GM12865 (cell line): ENCODE measurements at regions not wholly inside any gene's neighbourhood (a gene's known extent, or its start where the extent isn't known, plus 50 kb on each side); places are given as distances from the start of the nearest gene placed in this dataset.

Experiments
- DNase-seq: peaks from one replicate; pipeline ENCODE4 v3.0.0; 2010; ENCODE audit warnings: low read depth
- H3K4me3 ChIP-seq: 2 replicates; pipeline ENCODE4 v1.5.1; 2011; ENCODE audit warnings: mild to moderate bottlenecking, low read depth, low read length, control low read depth
- TF ChIP-seq, protein P1 (sequence below): IDR thresholded peaks from 2 replicates; pipeline ENCODE4 v1.5.1; 2011; ENCODE audit warnings: low read length, control low read depth, low read depth, inconsistent platforms; ENCODE audit not compliant: insufficient read depth; ENCODE audit errors: missing control alignments

DNA sequence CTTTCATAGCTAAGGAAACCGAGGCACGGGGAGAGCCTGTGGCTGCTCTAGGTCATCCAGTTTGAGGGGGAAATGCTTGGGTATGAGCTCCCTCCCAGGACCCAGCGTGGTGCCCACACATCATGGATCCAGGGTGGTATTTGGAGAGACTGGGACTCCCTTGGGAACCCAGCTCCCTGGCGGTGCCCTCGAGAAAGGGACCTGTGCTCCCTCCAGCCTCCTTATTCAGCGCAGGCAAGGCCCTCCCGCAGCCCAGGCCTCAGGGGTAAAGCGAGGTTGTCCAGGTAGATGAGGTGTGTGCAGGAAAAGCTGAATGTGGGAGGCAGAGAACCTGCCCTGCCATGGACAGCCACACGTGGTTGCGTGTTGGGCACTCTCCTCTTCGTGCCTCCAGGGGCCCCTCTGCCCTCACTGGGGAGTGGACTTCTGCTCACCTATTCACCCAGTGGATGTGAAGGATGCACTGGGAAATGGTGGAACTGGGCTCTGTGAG is 53.8 kb upstream of the GPR78 start:
- H3K4me3 ChIP-seq: no peak overlapping the region
- TF ChIP-seq, protein P1, sequence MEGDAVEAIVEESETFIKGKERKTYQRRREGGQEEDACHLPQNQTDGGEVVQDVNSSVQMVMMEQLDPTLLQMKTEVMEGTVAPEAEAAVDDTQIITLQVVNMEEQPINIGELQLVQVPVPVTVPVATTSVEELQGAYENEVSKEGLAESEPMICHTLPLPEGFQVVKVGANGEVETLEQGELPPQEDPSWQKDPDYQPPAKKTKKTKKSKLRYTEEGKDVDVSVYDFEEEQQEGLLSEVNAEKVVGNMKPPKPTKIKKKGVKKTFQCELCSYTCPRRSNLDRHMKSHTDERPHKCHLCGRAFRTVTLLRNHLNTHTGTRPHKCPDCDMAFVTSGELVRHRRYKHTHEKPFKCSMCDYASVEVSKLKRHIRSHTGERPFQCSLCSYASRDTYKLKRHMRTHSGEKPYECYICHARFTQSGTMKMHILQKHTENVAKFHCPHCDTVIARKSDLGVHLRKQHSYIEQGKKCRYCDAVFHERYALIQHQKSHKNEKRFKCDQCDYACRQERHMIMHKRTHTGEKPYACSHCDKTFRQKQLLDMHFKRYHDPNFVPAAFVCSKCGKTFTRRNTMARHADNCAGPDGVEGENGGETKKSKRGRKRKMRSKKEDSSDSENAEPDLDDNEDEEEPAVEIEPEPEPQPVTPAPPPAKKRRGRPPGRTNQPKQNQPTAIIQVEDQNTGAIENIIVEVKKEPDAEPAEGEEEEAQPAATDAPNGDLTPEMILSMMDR: no peak
- no peak for DNase-seq

GRCh38 chr4:8528713-8529112 is 51.5 kb upstream of the GPR78 start:
- H3K4me3 ChIP-seq: no peak overlapping the region
- DNase-seq: peak; percentile 46
- TF ChIP-seq, protein P1: no peak
